D721Med (cell line): ENCODE measurements at regions not wholly inside any gene's neighbourhood (a gene's known extent, or its start where the extent isn't known, plus 50 kb on each side); places are given as distances from the start of the nearest gene placed in this dataset.

Experiments used
- DNase-seq: peaks from one replicate; pipeline ENCODE4 v3.0.0; 2011; ENCODE audit warnings: low spot score; ENCODE audit not compliant: insufficient read length
- FAIRE-seq: peaks from 2 replicates; lab custom pipeline; 2011; peaks lifted over from hg19 to GRCh38; lab: Jason Lieb, UNC
- CTCF ChIP-seq: IDR thresholded peaks from 2 replicates; pipeline ENCODE4 v1.5.1; 2012; ENCODE audit warnings: mild to moderate bottlenecking, control low read depth; ENCODE audit not compliant: insufficient read depth; ENCODE audit errors: missing control alignments

- no peak for FAIRE-seq
Observed at GRCh38 chr6:1514078-1514477, 95.6 kb upstream of the FOXC1 start.

GRCh38 chr6:1515280-1515679 is 94.4 kb upstream of the FOXC1 start:
- no peak for FAIRE-seq
- no peak for DNase-seq
- TF ChIP-seq CTCF = no peak

More at GRCh38 chr6:1514078-1514477, 95.6 kb upstream of the FOXC1 start:
- no peak for TF ChIP-seq CTCF
- DNase-seq = no peak

GRCh38 chr6:1515781-1516180 is 93.9 kb upstream of the FOXC1 start:
- TF ChIP-seq CTCF = no peak
- no peak for DNase-seq
- no peak for FAIRE-seq

- FAIRE-seq (no peak), DNase-seq (no peak)
- TF ChIP-seq CTCF = no peak
Observed at GRCh38 chr6:1516742-1517520, 92.8 kb upstream of the FOXC1 start.

GRCh38 chr6:1518855-1519254 is 90.9 kb upstream of the FOXC1 start:
- TF ChIP-seq CTCF = no peak
- DNase-seq = no peak
- no peak for FAIRE-seq

- DNase-seq (no peak), FAIRE-seq (no peak)
- TF ChIP-seq CTCF = no peak
Observed at GRCh38 chr6:1519597-1519996, 90.1 kb upstream of the FOXC1 start.

GRCh38 chr6:1522779-1523178 is 86.9 kb upstream of the FOXC1 start:
- no peak for DNase-seq
- FAIRE-seq = no peak

More at GRCh38 chr6:1522779-1523178, 86.9 kb upstream of the FOXC1 start:
- no peak for TF ChIP-seq CTCF
